ENCODE measurements at regions not wholly inside any gene's neighbourhood (a gene's known extent, or its start where the extent isn't known, plus 50 kb on each side); places are given as distances from the start of the nearest gene placed in this dataset.
"Not testable (repeated sequence)": the region's sequence is repeated elsewhere in the genome, so short reads cannot be mapped to it uniquely, and the experiment has no call there.

DNA sequence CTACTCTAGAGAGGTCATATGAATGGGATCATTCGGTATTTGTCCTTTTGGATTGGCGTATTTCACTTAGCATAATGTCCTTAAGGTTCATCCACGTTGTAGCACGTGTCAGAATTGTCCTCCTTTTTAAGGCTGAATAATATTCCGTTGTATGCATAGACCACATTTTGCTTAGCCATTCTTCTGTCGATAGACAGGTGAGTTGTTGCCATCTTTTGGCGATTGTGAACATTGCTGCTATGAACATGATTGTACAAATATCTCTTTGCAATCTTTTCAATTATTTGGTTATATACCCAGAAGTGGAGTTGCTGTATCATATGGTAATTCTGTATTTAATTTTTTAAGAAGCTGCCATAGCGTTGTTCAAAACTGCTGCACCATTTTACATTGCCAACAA, 52.4 kb upstream of the GOLGA8J start:
- no peak overlapping the region for H3K4me3 ChIP-seq
- H3K9me3 ChIP-seq, result no peaks in the 10 kb centered on the region; the same call in 1 of the 2 replicates
- no peaks in the 10 kb centered on the region for H3K27me3 ChIP-seq
- no peaks in the 10 kb centered on the region for H3K36me3 ChIP-seq
- DNase-seq, result no peak

DNA sequence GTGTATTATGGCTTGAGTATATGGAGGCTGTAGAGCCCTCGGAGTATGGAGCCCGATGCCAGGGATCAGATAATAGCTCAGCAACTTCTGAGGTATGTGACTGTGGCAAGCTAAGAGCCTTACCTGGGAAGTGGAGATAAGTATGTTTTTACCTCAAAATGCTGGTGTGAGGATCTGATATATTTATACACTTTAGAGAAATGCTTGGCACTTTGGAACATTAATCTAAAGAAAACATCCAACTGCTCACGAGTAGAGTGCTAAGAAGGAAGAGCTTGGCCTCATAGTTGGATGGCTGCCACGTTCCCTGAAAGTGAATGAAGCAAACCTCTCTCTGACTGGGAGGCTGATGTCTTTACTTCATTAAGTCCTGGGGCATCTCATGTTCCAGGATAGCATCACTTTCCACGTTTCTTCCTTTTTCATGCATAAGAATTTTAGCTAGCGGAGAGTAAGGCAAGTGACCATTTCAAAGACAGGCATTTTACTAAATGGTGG, 58.9 kb upstream of the GOLGA8J start:
- no peaks in the 10 kb centered on the region for H3K36me3 ChIP-seq
- H3K9me3 ChIP-seq, result peaks cover 6% of the 10 kb centered on the region; the same call in 1 of the 2 replicates
- DNase-seq, result peak; percentile 48
- H3K27me3 ChIP-seq, result no peaks in the 10 kb centered on the region
- H3K4me3 ChIP-seq, result no peak overlapping the region

DNA sequence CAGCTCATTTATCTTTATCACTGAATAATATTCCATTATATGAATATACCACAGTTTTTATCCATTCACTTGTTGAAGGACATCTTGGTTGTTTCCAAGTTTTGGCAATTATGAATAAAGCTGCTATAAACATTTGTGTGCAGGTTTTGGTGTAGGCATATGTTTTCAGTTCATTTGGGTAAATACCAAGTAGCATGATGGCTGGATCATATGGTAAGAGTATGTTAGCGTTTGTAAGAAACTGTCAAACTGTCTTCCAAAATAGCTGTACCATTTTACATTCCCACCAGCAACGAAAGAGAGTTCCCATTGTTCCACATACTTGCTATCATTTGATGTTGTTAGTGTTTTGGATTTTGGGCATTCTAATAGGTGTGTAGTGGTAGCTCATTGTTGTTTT, 72.0 kb upstream of the GOLGA8J start:
- Histone ChIP-seq H3K27me3 (no peaks in the 10 kb centered on the region), H3K9me3 (no peaks in the 10 kb centered on the region), H3K4me3 (no peak overlapping the region), H3K36me3 (no peaks in the 10 kb centered on the region)
- no peak for DNase-seq

DNA sequence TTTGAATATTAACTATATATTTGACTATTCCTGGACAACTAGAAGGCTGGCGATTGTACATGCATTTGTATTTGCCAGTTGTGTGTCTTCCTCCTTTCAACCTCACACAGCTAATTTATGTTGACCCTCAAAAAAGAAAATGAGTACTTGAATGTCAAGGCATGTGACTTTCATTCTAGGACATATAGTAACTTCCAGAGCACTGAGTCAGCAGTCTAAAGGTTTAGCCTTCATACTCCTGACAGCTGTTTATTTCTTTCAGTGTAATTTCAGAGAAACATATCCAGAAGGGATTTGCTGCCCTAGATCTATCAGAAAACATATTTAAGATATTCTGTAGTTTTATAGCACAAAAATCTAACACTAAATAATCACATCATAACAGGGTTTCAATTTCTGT, 74.6 kb upstream of the GOLGA8J start:
- Histone ChIP-seq H3K27me3 (no peaks in the 10 kb centered on the region), H3K36me3 (no peaks in the 10 kb centered on the region), H3K9me3 (no peaks in the 10 kb centered on the region), H3K4me3 (no peak overlapping the region)
- no peak for DNase-seq

DNA sequence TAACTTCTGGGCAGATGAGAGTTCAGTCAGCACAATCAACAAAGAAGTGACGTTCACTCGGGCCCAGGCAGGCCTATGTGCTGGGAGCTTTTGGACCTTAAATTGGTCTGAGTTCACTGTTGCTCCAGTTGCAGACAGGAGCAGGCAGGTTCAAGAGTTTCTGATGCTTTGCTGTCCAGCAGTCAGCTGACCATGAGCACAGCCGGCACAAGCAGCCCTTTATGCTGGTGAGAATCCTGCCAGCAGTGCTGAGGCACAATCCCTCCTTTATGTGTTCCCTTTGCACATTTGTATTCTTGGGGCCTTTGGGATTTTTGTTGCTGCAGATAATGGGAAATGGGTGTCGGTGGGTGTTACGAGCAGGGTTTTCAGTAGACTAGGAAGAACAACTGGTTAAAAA, 81.2 kb upstream of the GOLGA8J start:
- no peak for DNase-seq
- H3K27me3 ChIP-seq, result no peaks in the 10 kb centered on the region
- no peak overlapping the region for H3K4me3 ChIP-seq
- no peaks in the 10 kb centered on the region for H3K9me3 ChIP-seq
- no peaks in the 10 kb centered on the region for H3K36me3 ChIP-seq

DNA sequence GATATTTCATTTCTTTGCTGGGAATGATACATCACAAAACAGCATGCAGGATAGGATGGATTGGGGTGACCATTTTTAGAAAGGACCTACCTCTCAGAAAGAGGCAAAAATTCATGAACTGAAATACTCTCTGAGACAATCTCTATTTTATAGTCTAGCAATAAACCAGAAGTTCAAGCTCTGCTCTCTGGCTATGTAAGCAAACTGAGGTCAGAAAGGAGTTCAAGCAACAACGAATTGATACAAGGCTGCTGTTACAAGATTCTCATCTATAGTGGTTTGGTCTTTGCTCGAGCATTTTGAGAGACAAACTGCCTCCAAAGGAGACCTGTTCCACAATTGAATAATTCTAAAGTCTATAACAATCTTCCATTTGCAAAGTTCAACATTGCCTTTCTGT, 84.7 kb upstream of the GOLGA8J start:
- Histone ChIP-seq H3K4me3 (no peak overlapping the region), H3K36me3 (no peaks in the 10 kb centered on the region), H3K9me3 (no peaks in the 10 kb centered on the region), H3K27me3 (no peaks in the 10 kb centered on the region)
- DNase-seq, result no peak

DNA sequence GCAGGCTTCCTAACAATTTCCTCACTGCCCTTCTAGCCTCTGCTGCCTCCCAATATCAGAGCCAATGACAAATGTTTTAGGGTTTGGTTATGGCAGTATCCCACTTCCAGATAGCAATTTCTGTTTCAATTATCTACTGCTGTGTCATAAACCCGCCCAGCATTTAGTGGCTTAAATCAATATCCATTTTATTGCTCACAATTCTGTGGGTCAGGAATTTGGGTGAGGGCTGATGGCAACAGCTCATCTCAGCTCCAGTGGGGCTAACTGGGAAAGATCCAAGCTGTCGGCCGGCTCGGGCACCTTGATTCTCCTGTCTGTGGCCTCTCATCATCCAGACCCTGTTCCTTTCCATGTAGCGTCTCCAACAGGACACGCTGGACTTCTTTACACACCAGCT, 85.3 kb upstream of the GOLGA8J start:
- Histone ChIP-seq H3K4me3 (no peak overlapping the region), H3K9me3 (no peaks in the 10 kb centered on the region), H3K27me3 (no peaks in the 10 kb centered on the region), H3K36me3 (no peaks in the 10 kb centered on the region)
- no peak for DNase-seq

DNA sequence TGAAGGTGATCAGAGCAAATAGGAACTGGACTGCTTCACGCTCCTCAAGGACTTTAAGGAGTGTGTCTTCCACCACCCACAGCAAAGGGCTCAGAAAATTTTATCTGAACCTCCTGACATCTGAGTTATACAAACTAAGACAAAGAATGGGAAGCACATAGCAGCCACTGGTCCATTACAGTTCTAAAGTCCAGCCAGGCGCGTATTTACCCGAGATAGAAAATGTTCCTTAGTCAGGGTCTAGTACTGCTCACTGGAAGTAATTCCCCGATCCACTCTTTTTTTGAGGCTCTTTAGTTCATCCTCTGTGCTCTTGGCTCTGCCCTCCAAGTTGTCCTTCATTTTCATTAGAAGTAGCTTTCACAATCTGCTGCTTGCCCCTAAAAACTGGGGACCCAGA, 88.5 kb upstream of the GOLGA8J start:
- no peak overlapping the region for H3K4me3 ChIP-seq
- H3K36me3 ChIP-seq, result no peaks in the 10 kb centered on the region
- no peak for DNase-seq
- H3K9me3 ChIP-seq, result no peaks in the 10 kb centered on the region
- H3K27me3 ChIP-seq, result no peaks in the 10 kb centered on the region

DNA sequence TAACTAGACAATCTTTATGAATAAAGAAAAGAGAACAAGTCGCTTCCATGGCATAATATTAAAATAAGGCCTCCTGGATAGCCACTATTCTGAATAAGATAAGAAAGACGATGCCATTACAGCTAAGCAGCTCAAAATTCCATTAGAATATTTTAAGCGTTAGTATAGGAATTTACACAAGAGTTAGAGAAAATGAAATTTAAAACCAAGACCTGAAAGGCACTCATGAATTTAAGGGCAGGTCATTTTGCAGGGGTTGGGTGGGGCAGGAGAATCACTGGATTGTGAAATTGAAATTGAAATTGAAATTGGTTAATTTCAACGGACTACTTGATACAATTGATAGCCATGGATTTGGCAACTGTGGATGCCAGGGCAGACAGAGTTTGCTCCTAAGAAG, 91.8 kb upstream of the GOLGA8J start:
- no peak for DNase-seq
- Histone ChIP-seq H3K4me3 (no peak overlapping the region), H3K9me3 (peaks cover 5% of the 10 kb centered on the region; the same call in 1 of the 2 replicates), H3K36me3 (no peaks in the 10 kb centered on the region), H3K27me3 (no peaks in the 10 kb centered on the region)

DNA sequence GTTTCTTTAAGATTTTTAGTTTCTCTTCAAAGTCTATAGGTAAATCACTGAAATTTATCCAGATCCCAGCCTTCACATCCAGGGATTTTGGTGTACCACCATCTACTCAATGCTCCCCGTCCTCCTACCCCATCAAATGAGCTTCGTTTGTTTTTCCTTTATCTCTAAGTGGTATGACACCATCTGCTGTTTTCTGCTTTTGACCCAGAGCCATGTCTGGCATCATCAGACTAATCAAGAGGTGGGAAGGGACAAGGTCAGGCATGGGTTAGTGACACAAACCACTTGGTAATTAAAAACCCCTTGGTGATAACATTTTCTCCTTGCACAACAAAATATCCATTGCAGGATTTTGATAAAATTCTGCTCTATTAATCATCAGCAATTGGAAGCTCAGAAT, 92.7 kb upstream of the GOLGA8J start:
- Histone ChIP-seq H3K9me3 (peaks cover 5% of the 10 kb centered on the region; the same call in 1 of the 2 replicates), H3K36me3 (no peaks in the 10 kb centered on the region), H3K27me3 (no peaks in the 10 kb centered on the region), H3K4me3 (no peak overlapping the region)
- no peak for DNase-seq

DNA sequence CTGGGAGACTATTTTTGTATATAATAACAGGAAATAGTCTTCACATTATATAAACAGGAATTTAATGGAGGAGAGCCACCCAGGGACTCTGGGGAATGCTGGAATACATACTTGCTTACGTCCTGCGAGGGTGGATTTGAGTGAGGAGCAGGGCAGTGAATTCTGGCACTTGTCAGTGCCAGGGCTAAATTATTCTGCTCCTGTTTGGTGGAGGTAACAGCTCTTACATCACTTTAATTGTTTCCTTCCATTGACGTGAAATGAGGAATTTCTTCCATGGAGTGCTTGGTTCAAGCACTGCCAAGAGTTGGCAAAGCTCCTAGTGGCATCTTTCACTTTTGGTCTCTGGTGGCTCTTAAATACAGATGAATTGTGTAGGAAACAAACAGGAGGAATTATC, 94.1 kb upstream of the GOLGA8J start:
- no peak overlapping the region for H3K4me3 ChIP-seq
- peak; percentile 84 for DNase-seq
- no peaks in the 10 kb centered on the region for H3K27me3 ChIP-seq
- H3K36me3 ChIP-seq, result no peaks in the 10 kb centered on the region
- H3K9me3 ChIP-seq, result peaks cover 5% of the 10 kb centered on the region; the same call in 1 of the 2 replicates

DNA sequence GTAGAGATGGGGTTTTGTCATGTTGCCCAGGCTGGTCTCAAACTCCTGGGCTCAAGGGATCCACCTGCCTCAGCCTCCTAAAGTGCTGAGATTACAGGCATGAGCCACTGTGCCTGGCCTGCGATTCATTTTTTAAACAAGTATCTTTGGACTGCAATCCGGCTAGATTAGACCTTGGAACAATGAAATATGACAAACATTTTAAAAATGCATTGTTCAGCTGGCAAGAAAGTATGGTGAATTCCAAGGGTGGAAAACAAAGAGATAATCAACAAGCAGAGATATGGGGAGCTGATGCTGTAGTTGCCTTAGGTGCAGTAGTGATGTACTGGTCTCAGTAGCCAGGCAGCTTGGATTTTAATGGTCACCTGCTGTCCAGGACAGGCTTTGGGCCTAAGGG, 95.8 kb upstream of the GOLGA8J start:
- peaks cover 5% of the 10 kb centered on the region; the same call in 1 of the 2 replicates for H3K9me3 ChIP-seq
- H3K4me3 ChIP-seq, result no peak overlapping the region
- DNase-seq, result peak; percentile 21
- H3K36me3 ChIP-seq, result no peaks in the 10 kb centered on the region
- H3K27me3 ChIP-seq, result no peaks in the 10 kb centered on the region

DNA sequence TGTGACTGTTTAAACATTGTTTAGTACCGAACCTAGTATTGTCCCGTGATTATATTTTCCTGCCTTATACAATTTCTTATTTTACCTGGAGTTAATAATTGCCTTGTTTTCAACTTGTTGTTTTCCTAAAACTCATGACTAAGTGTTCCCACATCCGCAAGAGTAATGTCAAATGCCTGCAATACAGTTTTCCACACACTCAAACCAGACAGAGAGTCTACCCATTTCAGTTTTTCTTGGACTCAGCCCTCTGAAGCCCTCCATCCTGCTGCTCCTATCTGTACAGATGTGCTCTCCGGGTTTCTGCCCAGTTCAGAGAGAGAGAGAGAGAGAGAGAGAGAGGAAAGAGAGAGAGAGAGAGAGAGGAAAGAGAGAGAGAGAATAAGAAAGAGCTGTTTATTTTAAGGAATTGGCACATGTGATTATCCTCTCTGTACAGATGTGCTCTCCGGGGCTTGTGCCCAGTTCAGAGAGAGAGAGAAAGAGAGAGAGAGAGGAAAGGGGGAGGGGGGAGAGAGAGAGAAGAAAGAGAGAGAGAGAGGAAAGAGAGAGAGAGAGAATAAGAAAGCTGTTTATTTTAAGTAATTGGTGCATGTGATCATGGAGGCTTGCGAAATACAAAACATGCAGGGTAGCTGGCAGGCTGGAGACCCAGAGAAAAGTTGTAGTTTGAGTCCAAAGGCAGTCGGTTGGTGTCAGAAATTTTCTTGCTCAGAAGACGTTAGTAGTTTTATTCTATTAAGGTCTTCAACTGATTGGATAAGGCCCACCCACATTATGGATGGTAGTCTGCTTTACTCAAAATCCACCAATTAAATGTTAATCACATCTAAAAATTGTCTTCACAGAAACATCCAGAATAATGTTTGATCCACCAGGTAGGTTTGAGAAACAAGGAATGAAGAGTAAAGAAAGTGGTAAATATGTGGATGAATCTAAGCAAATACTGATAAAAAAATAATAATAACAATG, 104.1 kb upstream of the GOLGA8J start:
- DNase-seq, result peak; percentile 19
- Histone ChIP-seq H3K36me3 (no peaks in the 10 kb centered on the region), H3K27me3 (no peaks in the 10 kb centered on the region), H3K9me3 (0 out of 2 replicates have a peak, but pooled peaks cover 2% of the 10 kb centered on the region), H3K4me3 (no peak overlapping the region)

DNA sequence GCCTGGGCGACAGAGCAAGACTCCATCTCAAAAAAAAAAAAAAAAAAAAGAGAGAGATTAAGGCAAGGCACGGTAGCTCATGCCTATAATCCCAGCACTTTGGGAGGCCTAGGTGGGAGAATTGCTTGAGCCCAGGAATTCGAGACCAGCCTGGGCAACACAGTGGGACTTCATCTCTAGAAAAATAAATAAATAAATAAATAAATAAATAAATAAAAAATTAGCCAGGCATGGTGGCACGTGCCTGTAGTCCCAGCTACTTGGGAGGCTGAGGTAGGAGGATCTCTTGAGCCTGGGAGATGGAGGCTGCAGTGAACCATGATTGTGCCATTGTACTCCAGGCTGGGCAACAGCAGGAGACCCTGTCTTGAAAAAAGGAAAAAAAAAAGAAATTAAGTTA, 108.7 kb upstream of the GOLGA8J start:
- DNase-seq, H3K27me3 ChIP-seq, H3K9me3 ChIP-seq, H3K4me3 ChIP-seq, H3K36me3 ChIP-seq: not testable (repeated sequence)

DNA sequence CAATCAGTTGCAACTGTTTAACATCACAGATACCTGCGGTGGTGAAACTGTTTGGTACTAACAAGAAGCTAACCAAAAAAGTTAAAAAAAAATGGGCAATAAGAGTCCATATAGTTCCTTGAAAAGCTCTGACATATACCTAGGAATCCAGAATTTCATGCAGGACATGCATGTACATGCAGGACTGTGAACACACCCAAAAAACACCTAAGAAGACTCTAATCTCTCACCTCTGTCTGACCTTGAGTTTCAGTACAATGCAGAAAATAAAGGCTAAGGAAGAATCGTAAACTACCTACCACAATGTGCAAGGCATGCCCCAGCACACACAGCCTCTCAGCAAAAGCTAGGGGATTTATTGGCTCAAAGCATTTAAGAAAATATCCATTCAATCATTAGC, 110.7 kb upstream of the GOLGA8J start:
- Histone ChIP-seq H3K4me3 (no peak overlapping the region), H3K27me3 (no peaks in the 10 kb centered on the region), H3K9me3 (peaks cover 3% of the 10 kb centered on the region; the same call in 1 of the 2 replicates), H3K36me3 (no peaks in the 10 kb centered on the region)
- no peak for DNase-seq

DNA sequence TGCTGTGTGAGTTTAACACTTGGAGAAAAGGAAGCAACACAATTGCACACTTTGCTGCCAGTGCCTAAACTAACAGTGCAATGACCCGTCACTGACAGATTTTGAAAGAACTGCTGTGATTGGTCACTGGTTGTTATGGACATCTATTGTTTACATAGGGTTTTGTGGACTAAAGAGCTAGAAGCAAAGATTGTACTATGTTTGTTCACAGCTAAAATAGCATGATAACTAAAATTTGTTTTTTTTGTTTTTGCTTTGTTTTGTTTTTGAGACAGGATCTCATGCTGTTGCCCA, 112.4 kb upstream of the GOLGA8J start:
- Histone ChIP-seq H3K4me3 (no peak overlapping the region), H3K36me3 (peaks cover 3% of the 10 kb centered on the region; the same call in 1 of the 2 replicates), H3K9me3 (peaks cover 3% of the 10 kb centered on the region; the same call in 1 of the 2 replicates), H3K27me3 (no peaks in the 10 kb centered on the region)
- DNase-seq, result no peak

DNA sequence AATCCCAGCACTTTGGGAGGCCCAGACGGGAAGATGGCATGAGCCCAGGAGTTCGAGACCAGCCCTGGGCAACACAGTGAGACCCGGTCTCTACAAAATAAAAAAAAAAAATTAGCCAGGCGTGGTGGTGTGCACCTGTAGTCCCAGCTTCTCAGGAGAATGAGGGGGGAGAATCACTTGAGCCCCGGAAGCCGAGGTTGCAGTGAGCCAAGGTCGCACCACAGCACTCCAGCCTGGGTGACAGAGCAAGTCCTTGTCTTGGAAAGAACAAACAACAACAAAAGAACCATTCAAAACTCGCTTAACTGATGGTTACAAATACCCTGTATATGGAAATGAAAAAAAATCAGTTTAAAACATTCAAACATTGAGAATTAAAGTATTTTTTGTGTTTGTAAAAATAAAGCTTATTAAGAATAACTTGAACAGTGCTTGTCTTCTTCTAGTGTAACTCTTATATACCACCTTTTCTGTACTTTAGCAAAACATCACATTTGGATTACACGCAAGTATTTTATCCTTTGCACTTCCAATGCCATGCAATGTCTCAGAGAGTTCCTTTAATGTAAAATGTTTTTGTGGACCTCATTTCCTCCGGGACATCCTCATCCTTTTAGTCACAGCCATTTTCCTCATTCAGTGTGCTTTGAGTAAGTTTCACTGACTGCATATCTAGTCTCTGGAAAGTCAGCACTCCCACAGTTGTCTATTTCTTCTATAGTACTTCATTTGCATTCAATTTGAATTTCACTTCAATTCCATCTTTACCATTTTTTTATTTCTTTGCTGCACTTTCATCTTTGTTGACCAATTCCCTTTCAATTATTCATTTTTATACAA, 113.0 kb upstream of the GOLGA8J start:
- Histone ChIP-seq H3K4me3 (no peak overlapping the region), H3K9me3 (peaks cover 3% of the 10 kb centered on the region; the same call in 1 of the 2 replicates), H3K27me3 (no peaks in the 10 kb centered on the region), H3K36me3 (peaks cover 3% of the 10 kb centered on the region; the same call in 1 of the 2 replicates)
- no peak for DNase-seq
